HL-60 (cell line): ENCODE measurements at regions not wholly inside any gene's neighbourhood (a gene's known extent, or its start where the extent isn't known, plus 50 kb on each side); places are given as distances from the start of the nearest gene placed in this dataset.

Source experiments
- GABPA ChIP-seq: IDR thresholded peaks from 2 replicates; pipeline ENCODE4 v1.6.1; 2012; ENCODE audit warnings: low read depth
- POLR2AphosphoS5 ChIP-seq: IDR thresholded peaks from 2 replicates; pipeline ENCODE4 v1.6.1; 2012; ENCODE audit warnings: low read depth
- TF ChIP-seq, protein P1 (sequence below): IDR thresholded peaks from one replicate; pipeline ENCODE4 v1.5.1; 2011; ENCODE audit warnings: low read length, control low read depth, inconsistent platforms; ENCODE audit not compliant: insufficient read depth

DNA sequence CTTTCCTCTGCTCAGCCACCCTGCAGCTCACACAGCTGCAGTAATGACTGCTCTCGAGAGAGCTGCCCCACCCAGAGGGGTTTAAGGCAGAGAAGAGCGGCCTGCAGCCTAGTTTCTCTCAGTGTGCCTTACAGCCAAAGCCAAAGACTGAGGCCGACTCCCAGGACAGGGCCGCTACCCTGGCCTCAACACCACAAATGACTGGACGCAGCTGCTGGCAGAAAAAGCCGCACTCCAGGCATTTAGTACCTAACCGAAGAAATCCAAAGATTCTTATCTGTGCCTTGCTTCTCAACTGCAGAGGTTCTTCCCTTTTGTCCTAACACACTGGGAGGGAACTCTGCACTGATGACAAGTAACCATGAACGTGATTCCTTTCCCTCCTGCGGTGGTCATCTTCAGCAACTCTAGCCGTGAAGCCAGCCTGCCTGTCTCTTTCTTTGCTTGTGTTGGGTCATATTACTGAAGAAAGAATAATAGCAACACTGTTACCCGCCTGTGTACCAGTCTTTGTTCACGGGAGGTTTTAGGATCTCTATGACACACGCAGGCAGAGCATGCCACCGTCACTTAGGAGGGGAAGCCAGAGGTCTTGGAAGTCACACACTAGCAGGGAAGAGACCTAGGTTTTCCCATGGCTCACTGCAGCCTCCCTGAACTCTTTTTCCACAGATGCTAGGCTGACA, 202.7 kb downstream of the RHOU start:
- TF ChIP-seq GABPA (no peak), POLR2AphosphoS5 (no peak)
- TF ChIP-seq, protein P1, sequence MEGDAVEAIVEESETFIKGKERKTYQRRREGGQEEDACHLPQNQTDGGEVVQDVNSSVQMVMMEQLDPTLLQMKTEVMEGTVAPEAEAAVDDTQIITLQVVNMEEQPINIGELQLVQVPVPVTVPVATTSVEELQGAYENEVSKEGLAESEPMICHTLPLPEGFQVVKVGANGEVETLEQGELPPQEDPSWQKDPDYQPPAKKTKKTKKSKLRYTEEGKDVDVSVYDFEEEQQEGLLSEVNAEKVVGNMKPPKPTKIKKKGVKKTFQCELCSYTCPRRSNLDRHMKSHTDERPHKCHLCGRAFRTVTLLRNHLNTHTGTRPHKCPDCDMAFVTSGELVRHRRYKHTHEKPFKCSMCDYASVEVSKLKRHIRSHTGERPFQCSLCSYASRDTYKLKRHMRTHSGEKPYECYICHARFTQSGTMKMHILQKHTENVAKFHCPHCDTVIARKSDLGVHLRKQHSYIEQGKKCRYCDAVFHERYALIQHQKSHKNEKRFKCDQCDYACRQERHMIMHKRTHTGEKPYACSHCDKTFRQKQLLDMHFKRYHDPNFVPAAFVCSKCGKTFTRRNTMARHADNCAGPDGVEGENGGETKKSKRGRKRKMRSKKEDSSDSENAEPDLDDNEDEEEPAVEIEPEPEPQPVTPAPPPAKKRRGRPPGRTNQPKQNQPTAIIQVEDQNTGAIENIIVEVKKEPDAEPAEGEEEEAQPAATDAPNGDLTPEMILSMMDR, result no peak
